GM18951 (cell line): ENCODE measurements at regions not wholly inside any gene's neighbourhood (a gene's known extent, or its start where the extent isn't known, plus 50 kb on each side); places are given as distances from the start of the nearest gene placed in this dataset.

ENCODE experiments used
- POLR2A ChIP-seq: IDR thresholded peaks from 4 replicates; pipeline ENCODE4 v1.6.1; 2011; ENCODE audit warnings: mild to moderate bottlenecking; ENCODE audit not compliant: insufficient read length, insufficient read depth; ENCODE audit errors: extremely low read depth
- in situ Hi-C: fragments of 300-500 bp; cut with MboI; formaldehyde crosslinking; loops from one replicate; pipeline ENCODE4 v1.12.0; 2022; ENCODE audit warnings: low sequenced_read_pairs, mixed read lengths, inconsistent platforms; ENCODE audit not compliant: unreplicated experiment

DNA sequence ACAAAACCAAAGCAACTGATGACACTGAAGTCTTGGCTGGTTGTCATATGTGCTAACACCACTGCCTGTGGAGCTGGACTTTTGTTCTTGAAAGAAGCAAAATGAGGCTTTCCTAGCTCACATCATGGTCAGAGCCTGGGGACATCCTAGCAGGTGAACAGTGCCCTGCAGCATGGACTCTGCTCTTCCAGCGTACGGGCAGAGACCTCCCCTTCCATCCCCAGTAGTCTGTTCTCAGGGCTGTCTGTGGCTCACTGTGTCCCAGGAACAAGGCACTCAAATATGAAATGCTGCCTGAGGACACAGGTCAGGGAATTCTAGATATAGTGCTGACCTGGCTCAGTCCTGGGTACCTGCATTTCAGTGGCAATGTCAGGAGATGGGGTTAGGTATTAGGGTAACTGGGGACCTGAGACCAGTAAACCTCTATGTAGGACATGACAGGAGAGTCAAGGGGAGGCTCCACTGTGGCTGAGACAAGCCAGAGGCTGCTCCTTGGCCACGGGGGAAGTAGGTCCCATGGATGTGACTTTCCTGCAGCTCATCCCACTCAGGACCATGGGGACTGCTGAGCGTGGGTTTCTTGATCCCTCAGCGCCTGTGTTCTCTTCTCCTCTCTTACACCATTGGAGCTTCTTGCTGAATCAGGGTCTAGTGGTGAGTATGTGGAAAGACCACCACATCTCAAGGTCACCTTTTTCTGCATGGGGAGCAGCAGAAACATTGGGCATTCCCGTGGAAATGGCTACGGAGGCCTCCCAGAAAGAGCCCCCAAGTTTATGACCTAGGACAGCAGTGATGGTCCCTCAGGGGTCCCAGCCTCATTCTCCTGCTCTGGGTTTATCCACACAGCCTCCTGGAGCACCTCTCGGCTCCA is 80.1 kb downstream of the ZNF280B start:
- TF ChIP-seq POLR2A, result no peak

DNA sequence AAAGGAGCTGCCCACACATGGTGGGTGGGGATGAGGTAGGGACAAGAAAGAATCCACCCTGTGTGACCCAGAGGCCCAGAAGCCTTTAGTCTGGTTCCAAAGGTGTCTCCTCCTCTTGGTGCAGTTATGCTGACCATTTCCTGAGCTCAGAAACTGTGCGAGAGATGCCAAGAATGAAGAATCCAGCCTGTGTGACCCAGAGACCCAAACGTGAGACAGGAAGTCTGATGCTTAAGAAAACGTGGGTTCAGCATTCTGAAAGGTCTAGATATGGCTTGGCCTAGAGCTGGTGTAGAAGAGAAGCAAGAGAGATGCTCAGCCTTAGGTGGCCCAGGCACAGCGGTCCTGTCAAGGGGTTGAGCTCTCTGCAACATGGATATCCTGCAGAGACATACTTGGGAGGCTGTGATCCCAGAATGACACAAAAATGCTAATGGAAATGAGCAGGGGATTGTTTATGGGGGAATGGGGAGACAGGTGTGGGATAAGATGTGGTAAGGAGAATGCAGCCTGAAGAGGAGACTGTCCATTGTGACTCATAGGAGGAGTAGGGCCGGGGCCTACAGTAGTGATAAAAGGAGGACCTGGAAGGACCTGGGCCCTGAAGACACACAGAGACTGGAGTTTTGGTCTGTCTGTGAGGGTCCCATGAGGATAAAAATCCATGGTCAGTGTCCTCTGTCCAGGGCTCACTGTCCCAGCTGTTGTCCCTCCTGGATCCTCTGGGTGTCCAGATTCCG is 79.0 kb downstream of the ZNF280B start:
- in situ Hi-C loops, result no loop called here

More for the DNA sequence above, 80.1 kb downstream of the ZNF280B start:
- in situ Hi-C loops, result no loop called here

DNA sequence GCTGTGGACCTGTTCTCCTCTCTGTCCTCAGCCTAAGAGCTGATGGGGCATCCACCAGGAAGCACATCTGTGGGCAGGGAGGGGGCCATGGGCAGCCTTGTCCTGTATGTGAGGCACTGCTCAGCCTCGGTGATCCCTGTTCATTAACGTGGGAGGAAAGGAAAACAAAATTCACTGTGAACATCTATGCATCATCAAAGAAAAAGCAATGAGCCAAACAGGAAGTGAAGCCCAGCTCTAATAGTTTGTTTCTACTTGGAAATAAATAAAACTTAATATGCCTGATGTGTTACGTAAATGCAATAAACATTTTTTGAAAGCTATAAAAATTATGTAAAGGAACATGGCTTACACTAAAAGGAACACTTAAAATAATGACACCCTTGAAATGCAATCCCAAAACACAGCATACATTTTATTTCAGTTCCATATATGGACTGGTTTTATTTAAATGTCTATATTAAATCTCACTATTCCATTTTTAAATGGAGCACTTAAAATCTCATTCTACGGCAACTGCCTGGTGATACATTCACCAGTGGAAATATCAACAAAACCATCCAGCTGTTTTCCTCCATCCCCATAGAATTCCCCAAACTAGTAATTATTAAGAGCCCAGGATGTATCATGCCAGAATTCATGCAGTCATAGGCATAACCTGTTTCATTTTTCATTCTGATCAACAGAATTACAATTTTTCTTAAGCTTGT is 78.3 kb downstream of the ZNF280B start:
- in situ Hi-C loops, result no loop called here
- TF ChIP-seq POLR2A, result no peak

More for the DNA sequence above, 79.0 kb downstream of the ZNF280B start:
- no peak for TF ChIP-seq POLR2A

DNA sequence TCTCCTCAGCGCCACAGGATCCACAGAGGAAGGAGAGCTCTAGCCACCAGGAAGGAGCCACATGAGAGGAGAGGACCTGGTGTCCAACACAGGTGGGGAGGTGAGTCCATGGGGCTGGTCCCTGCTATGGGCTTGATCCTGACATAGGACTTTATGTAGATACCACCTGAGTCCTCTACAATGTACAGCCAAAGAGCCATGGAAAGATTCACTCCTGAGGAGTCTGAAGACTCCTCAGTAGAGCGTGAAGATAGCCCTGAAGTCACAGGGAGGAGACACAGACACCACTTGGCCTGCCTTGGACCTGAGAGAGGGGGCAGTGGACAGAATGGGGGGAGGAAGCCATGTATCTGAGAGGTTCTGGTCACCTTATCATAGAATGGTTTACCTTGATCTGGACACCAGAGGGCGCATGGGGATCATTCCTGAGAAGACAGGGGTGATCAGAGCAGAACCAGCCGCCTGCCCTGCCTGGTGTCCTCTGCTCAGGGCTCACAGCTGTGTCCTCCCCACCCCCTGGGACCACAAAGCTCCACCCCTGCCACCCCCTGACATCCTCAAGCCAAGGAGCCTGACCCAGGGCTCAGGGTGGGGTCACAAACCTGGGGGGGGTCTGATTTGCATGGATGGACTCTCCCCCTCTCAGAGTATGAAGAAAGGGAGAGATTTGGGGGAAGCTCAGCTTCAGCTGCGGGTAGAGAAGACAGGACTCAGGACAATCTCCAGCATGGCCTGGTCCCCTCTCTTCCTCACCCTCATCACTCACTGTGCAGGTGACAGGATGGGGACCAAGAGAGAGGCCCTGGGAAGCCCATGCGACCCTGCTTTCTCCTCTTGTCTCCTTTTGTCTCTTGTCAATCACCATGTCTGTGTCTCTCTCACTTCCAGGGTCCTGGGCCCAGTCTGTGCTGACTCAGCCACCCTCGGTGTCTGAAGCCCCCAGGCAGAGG is 77.0 kb downstream of the ZNF280B start:
- in situ Hi-C loops, result no loop called here
- no peak for TF ChIP-seq POLR2A

DNA sequence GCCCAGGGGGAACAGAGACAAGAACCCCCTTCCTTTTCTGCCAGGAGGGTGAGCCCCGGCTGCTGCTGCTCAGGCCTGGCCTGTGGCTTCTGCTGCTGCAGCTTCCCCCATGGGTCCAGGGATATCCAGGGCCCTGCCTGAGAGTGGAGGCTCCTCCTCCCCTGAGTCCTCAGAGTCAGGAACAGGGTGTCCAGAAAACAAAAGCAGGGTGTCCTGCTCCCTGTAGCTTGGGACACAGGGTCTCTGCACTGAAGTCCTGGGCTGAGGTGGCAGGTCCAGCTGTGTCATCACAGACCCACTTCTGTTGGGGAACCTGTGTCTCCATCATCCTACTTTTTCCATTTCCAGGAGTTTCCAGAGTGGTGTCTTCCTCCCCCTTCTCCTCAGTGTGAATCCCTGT is 76.1 kb downstream of the ZNF280B start:
- TF ChIP-seq POLR2A, result no peak
- in situ Hi-C loops, result no loop called here

GRCh38 chr22:22432937-22433336 is 75.6 kb downstream of the ZNF280B start:
- in situ Hi-C loops, result no loop called here
- no peak for TF ChIP-seq POLR2A

DNA sequence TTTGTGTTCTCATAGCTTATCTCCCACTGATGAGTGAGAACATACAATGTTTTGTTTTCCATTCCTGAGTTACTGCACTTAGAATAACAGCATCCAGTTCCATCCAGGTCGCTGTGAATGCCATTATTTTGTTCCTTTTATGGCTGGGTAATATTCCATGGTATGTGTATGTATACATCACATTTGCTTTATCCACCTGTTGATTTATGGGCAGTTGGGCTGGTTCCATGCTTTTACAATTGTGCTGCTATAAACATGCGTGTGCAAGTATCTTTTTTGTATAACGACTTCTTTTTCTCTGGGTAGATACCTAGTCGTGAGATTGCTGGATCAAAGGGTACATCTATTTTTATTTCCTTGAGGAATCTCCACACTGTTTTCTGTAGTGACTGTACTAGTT is 74.8 kb downstream of the ZNF280B start:
- TF ChIP-seq POLR2A, result no peak
- in situ Hi-C loops, result no loop called here
